Ishikawa (cell line): ENCODE measurements at regions not wholly inside any gene's neighbourhood (a gene's known extent, or its start where the extent isn't known, plus 50 kb on each side); places are given as distances from the start of the nearest gene placed in this dataset.

Source experiments
- CEBPB ChIP-seq: IDR thresholded peaks from 2 replicates; pipeline ENCODE4 v1.6.1; 2012
- CREB1 ChIP-seq: IDR thresholded peaks from 2 replicates; pipeline ENCODE4 v1.6.1; 2012; ENCODE audit warnings: low read depth
- EGR1 ChIP-seq: IDR thresholded peaks from 2 replicates; pipeline ENCODE4 v1.6.1; 2012
- EP300 ChIP-seq: IDR thresholded peaks from 2 replicates; pipeline ENCODE4 v1.6.1; 2012; ENCODE audit warnings: borderline replicate concordance
- FOXM1 ChIP-seq: IDR thresholded peaks from 2 replicates; pipeline ENCODE4 v1.6.1; 2012; ENCODE audit warnings: low read depth, borderline replicate concordance
- NFIC ChIP-seq: IDR thresholded peaks from 2 replicates; pipeline ENCODE4 v1.6.1; 2012
- RAD21 ChIP-seq: IDR thresholded peaks from 2 replicates; pipeline ENCODE4 v1.6.1; 2012; ENCODE audit warnings: low read depth
- TAF1 ChIP-seq: IDR thresholded peaks from 2 replicates; pipeline ENCODE4 v1.6.1; 2012; ENCODE audit warnings: low read depth, mild to moderate bottlenecking
- TCF12 ChIP-seq: IDR thresholded peaks from 2 replicates; pipeline ENCODE4 v1.6.1; 2012; ENCODE audit warnings: low read depth
- TEAD4 ChIP-seq: IDR thresholded peaks from 2 replicates; pipeline ENCODE4 v1.6.1; 2012
- YY1 ChIP-seq: IDR thresholded peaks from 2 replicates; pipeline ENCODE4 v1.6.1; 2012; ENCODE audit warnings: low read depth
- ZBTB7A ChIP-seq: IDR thresholded peaks from 2 replicates; pipeline ENCODE4 v1.6.1; 2012; ENCODE audit warnings: low read depth
- TF ChIP-seq, protein P1 (sequence below): IDR thresholded peaks from 2 replicates; pipeline ENCODE4 v1.6.1; 2012
- TF ChIP-seq, protein P2 (sequence below): IDR thresholded peaks from 2 replicates; pipeline ENCODE4 v1.6.1; 2012
- TF ChIP-seq, protein P3 (sequence below): IDR thresholded peaks from 2 replicates; pipeline ENCODE4 v1.6.1; 2012; ENCODE audit warnings: low read depth, mild to moderate bottlenecking

DNA sequence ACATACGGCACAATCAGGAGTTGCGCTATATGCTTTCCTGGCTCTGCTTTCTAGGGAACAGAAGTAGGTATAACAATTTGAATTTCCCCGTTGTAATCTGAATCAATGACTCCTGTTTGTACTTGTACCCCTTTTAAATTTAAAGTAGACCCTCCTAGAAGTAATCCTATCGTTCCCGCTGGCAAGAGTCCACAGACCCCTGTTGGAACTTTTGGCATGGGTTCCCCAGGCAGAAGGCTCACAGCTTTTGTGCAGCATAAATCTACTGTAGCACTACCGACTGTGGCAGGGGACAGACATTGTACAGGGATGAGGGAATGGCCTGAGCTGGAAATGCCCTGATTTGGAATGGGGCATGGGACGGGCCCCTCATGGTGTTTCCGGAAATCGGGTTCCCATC lies 705.2 kb downstream of the LRFN5 start:
- TF ChIP-seq NFIC (no peak), YY1 (no peak), TEAD4 (no peak), RAD21 (no peak), CEBPB (no peak), ZBTB7A (no peak), EP300 (no peak), EGR1 (no peak), FOXM1 (no peak)
- TF ChIP-seq, protein P1, sequence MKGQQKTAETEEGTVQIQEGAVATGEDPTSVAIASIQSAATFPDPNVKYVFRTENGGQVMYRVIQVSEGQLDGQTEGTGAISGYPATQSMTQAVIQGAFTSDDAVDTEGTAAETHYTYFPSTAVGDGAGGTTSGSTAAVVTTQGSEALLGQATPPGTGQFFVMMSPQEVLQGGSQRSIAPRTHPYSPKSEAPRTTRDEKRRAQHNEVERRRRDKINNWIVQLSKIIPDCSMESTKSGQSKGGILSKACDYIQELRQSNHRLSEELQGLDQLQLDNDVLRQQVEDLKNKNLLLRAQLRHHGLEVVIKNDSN: no peak
- TF ChIP-seq, protein P2, sequence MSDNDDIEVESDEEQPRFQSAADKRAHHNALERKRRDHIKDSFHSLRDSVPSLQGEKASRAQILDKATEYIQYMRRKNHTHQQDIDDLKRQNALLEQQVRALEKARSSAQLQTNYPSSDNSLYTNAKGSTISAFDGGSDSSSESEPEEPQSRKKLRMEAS: no peak
- TF ChIP-seq, protein P3, sequence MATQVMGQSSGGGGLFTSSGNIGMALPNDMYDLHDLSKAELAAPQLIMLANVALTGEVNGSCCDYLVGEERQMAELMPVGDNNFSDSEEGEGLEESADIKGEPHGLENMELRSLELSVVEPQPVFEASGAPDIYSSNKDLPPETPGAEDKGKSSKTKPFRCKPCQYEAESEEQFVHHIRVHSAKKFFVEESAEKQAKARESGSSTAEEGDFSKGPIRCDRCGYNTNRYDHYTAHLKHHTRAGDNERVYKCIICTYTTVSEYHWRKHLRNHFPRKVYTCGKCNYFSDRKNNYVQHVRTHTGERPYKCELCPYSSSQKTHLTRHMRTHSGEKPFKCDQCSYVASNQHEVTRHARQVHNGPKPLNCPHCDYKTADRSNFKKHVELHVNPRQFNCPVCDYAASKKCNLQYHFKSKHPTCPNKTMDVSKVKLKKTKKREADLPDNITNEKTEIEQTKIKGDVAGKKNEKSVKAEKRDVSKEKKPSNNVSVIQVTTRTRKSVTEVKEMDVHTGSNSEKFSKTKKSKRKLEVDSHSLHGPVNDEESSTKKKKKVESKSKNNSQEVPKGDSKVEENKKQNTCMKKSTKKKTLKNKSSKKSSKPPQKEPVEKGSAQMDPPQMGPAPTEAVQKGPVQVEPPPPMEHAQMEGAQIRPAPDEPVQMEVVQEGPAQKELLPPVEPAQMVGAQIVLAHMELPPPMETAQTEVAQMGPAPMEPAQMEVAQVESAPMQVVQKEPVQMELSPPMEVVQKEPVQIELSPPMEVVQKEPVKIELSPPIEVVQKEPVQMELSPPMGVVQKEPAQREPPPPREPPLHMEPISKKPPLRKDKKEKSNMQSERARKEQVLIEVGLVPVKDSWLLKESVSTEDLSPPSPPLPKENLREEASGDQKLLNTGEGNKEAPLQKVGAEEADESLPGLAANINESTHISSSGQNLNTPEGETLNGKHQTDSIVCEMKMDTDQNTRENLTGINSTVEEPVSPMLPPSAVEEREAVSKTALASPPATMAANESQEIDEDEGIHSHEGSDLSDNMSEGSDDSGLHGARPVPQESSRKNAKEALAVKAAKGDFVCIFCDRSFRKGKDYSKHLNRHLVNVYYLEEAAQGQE: no peak

DNA sequence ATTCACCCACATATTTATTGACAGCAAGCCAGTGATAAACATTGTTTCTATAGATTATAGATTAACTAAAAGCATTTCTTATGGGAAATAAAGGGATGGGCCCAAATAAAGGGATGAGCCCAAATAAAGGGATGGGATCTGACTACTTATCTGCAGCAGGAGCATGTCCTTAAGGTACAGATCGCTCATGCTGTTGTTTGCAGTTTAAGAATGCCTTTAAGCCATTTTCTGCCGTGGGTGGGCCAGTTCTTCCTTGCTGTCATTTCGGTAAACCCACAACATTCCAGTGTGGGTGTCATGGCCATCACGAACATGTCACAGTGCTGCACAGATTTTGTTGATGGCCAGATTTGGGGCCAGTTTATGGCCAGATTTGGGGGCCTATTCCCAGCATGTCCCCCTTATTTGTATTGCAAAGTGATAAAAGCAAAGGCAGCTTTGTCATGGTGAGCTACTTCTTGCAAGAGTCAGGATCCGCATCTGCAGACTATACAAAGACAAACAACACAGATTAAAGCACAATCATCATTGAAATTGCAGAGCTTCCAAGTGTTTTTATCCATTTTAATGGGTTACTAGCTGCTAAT lies 700.7 kb downstream of the LRFN5 start:
- TF ChIP-seq, protein P3: no peak
- TF ChIP-seq, protein P2: no peak
- no peak for TF ChIP-seq TCF12
- TF ChIP-seq TAF1: no peak
- TF ChIP-seq ZBTB7A: no peak
- TF ChIP-seq YY1: no peak
- TF ChIP-seq EP300: no peak
- no peak for TF ChIP-seq NFIC

DNA sequence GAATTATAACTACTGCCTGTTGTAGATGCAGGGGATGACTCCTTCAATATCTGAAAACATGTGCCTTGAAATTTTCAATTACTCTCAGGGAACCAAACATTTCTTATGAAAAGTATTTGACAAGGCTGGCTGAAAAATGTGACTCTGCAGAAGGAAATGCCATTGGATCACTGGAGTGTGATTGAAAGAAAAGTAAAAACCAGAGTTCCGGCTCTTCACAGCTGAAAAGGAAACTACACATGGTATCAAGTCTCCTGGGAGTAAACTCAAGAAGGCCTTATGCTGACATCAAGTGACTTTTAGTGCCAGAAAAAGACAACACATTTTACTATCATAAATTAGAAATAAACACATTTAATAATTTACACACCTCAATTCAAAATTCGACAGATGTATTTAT lies 693.0 kb downstream of the LRFN5 start:
- TF ChIP-seq TCF12 (no peak), CREB1 (no peak), YY1 (no peak), TEAD4 (peak; percentile 65), RAD21 (no peak), EGR1 (no peak), ZBTB7A (no peak), FOXM1 (no peak), EP300 (peak; percentile 31; the same call in 1 of the 2 replicates), TAF1 (no peak), NFIC (no peak), CEBPB (no peak)
- TF ChIP-seq, protein P1: no peak
- TF ChIP-seq, protein P3: no peak
- TF ChIP-seq, protein P2: peak; percentile 62

DNA sequence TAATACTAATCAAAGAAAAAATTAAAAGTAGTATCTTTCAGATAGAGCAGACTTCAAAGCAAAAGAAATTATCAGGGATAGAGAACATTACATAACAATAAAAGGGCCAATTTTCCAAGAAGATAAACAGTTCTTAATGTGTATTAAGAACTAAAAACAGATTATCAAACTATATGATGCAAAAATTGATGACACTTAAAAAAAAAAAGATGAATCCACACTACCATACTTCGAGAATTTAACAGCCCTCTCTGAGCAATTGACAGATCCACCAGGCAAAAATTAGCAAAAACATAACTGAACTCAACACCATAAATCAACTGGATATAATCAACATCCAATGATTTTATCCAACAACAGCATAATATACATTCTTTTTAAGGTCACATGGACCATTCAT lies 686.5 kb downstream of the LRFN5 start:
- TF ChIP-seq RAD21: no peak
- no peak for TF ChIP-seq NFIC
- TF ChIP-seq, protein P2: no peak
- no peak for TF ChIP-seq ZBTB7A
- no peak for TF ChIP-seq FOXM1
- no peak for TF ChIP-seq CEBPB
- TF ChIP-seq TCF12: no peak
- TF ChIP-seq YY1: no peak
- no peak for TF ChIP-seq EGR1
- TF ChIP-seq EP300: no peak
- TF ChIP-seq, protein P3: no peak
- no peak for TF ChIP-seq CREB1
- no peak for TF ChIP-seq TAF1
- TF ChIP-seq, protein P1: no peak
